Dedifferentiated amniotic fluid mesenchymal stem cell (primary cell): ENCODE measurements at regions not wholly inside any gene's neighbourhood (a gene's known extent, or its start where the extent isn't known, plus 50 kb on each side); places are given as distances from the start of the nearest gene placed in this dataset.
A peak's percentile ranks its signal among the peaks of the same experiment; 100 is the strongest.

Source experiments
- DNase-seq: peaks from one replicate; pipeline ENCODE4 v3.0.0-alpha.2; 2016; ENCODE audit errors: extremely low spot score

- no peak for DNase-seq
These were observed 157.7 kb upstream of the NR3C1 start for GRCh38 chr5:143561219-143561618.

GRCh38 chr5:143560378-143560777, 156.9 kb upstream of the NR3C1 start:
- no peak for DNase-seq

GRCh38 chr5:143559586-143560109, 156.2 kb upstream of the NR3C1 start:
- DNase-seq: no peak

DNA sequence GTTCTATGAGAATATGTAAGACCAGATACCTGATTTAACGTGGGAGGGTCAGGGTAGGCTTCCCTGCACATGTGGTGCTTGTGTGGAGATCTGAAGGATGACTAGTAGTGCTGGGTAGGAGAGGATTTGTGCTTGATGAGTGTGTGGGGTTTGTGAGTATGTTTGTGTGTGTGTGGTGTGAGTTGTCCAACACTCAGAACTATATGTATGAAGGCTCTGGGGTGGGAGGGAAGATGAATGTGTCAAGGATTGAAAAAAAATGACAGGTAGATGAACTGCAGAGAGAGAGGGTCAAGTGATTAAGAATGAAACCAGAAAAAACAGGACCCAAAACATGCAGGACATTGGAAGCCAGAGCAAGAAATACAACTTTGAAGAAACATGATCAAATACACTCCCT, 154.6 kb upstream of the NR3C1 start:
- DNase-seq: no peak

DNA sequence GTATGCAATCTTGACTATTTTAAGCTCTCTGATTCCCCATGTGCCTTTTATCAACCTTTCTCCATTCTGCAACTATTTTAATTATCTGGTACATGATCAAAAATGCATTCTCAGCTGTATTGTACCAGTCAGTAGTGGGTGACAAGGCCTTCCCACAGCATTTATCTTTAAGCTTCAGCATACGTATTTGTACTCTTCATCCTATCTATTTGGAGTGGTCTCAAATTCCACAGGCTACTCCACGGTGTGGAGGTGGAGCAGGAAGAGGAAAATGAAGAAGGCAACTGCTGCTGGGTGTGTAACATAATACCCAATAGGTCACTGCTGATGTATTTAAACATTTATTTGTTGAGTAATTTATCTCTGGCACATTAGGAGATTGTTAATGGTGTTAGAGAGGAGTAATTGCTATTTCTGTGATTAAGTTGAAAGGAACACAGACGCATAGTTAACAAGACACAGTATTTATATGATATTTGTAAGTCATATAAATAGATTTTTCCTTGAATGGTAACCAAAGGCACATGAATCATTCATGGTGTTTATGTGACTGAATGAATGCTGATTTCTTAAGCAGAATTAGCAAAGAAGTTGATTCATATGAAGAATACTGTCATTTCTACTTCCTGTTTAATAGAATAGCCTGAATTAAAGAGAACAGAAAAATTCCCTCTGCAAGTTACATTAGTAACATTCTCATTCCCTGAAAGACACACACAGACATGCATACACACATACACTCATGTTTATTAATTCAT, 153.8 kb upstream of the NR3C1 start:
- DNase-seq: no peak

GRCh38 chr5:143554918-143555477, 151.5 kb upstream of the NR3C1 start:
- no peak for DNase-seq

DNA sequence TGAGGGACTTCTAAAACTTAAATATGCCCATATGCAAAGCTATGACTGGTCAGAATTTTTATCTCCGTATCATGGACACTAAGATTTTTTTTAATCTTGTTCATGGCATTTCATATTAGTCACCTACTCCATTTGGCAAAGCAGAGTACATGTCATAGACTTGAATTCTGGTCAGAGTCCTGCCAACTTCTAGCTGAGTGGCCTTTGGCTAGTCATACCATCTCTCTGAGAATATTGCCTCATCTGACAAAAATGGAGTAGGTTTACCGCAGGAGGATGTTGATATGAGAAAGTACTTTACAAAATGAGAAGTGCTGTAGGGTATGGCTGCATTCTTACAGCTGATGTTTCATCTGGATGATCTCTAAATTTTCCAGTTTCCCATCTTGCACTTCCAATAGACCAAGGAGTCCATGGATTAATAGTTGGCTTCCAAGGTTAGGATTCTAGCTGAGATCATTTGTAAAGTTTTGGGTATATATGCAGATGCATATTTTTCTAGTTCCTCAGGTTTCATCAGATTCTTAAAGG, 150.8 kb upstream of the NR3C1 start:
- DNase-seq: peak; percentile 97

DNA sequence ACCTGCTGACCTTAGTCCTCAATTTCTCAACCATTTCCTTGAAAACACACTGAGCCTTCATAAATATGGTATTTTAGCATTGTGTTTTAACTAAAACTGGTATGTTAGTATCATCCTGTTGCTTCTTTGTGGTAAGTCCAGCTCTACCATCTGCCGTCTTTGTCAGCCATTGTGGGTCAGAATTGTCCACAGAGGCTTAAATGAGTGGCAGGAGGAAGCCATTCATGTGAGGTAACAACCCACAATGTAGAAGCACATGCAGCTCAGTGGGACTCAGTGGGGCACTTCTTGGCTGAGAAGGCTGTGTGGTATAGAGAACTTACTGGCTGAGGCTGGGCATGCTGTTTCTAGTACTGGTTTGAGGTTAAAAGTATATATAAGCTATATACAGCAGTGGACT, 149.2 kb upstream of the NR3C1 start:
- DNase-seq: no peak

- no peak for DNase-seq
These were observed 148.3 kb upstream of the NR3C1 start for GRCh38 chr5:143551820-143552251.

- DNase-seq: no peak
These were observed 147.6 kb upstream of the NR3C1 start for GRCh38 chr5:143550986-143551630.

DNA sequence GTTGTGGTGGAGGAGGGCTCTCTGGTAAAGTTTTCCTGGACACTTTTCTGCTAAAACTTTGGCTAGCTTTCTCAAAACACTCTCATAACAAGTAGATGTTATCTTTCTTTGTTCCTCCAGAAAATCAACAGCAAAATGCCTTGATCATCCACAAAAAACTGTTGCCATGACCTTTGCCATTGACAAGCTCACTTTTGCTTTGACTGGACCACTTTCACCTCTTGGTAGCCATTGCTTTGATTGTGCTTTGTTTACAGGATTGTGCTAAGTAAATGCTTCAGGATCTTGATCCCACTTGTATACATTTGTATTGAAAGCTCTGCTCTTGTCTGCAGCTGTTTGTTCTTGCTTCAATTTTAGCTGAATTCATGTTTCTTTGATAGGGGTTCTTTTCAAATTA, 143.9 kb upstream of the NR3C1 start:
- DNase-seq: no peak

GRCh38 chr5:143546394-143546793, 142.9 kb upstream of the NR3C1 start:
- DNase-seq: no peak

- no peak for DNase-seq
These were observed 141.1 kb upstream of the NR3C1 start for GRCh38 chr5:143544606-143545005.

DNA sequence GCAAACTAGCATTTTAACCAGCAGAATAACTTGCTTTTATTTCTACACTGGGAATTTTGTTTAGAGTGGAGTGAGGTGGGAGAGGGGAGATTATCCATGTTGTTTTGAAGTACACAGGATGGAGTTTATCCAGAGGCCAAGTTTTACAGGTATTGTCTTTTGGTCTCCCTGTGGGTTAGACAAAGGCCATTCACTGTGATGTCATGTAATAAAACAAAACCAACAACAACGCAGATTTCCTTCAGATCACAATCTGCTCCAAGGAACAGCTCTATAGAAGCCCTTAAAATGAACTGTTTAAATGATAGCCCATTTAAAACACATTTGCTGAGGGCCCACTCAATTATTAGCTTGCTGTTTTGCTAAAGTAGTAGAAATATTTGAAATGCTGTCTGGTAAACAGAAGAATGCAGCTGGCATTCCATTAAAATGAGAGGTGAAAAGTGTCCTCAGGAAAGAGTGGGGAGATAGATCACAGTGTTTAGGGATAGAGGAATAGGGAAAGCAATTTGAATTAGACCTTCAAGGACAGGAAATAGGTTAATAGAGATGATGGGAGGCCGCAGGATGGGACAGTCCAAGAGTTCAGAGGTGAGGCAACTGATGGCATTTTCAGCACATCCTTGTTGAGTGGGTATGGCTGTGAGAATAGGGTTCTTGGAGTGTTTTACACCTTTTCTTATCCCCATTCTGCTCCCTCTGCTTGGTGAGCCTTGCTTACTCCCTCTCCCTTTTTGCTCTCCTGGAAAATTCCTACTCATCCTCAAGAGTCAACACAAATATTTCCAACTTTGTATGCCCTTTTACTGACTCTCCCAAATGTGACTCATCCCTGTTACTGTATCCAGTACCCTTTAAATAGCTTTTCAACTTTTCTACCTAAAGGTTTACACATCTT, 140.1 kb upstream of the NR3C1 start:
- DNase-seq: no peak

- no peak for DNase-seq
These were observed 139.3 kb upstream of the NR3C1 start for GRCh38 chr5:143542798-143543144.

DNA sequence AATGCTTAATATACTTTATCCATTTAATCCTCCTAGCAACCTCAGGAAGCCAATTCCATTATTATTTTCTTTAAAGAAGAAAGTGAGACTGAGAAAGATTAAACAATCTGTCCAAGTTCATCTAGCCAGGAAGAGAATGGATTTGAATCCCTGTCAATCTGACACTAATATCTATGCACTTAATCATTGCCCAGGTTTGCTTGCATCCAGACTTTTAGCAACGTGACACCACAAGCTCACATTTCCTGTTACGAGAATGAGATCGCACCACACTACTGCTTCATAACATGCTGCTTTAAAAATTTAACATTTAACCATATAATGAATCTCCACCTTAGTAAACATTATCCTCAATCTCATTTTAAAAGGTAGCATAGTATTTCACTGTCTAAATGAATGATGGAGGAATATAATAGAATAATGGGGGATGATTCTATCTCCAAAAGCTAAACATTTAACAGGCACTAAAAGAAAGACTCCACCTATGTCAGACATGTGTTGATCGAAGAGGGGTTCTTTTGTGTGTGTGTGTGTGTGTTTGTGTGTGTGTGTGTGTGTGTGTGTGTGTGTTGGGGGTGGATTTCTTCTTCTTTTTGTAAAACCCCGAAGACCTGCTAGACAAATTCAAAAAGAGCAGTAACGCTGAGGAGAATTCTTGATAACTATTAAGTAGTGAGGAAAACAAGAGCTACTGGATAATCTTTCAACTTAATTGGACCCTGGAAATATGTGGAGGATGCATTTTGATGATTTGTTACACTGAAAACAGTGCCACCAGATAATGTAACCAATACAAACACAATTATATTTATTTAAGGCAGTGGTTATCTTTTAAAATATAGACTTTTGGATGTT, 138.7 kb upstream of the NR3C1 start:
- DNase-seq: no peak

DNA sequence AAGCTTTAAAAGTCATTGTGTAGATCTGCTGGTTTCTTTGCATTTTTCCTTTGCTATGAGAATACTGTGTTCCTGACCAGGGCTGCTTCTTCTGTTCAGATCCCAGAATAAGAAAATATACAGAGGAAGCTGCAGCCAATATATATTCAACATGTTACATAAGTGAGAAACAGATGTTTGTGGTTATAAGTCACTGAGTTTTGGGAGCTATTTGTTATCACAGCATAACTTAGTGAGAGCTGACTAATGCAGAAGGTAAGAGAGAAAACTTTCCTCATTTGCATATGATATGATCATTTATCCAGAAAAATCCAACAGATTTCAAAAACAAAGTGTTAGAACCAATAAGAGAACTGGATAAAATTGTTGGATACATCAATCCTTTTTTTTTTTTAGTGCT, 136.3 kb upstream of the NR3C1 start:
- DNase-seq: no peak

DNA sequence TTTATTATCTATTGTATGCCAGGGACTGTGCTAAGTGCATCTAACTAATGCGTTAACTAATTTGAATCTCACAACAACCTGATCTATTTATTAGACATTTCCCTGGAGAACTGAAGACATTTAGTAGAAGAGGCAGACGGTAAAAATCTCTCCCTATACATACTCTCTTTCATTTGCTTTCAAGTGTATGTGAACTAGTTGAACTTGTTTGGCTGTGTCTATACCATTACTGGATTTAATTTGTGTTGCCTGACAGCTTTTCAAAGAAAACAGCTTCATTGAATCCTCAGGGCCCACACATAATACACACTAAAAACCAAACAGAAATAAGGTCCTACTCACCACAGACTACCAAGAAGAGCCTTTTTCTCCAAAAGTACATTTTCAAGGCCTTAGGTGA, 133.6 kb upstream of the NR3C1 start:
- DNase-seq: no peak

GRCh38 chr5:143536364-143536763, 132.9 kb upstream of the NR3C1 start:
- peak; percentile 88 for DNase-seq

DNA sequence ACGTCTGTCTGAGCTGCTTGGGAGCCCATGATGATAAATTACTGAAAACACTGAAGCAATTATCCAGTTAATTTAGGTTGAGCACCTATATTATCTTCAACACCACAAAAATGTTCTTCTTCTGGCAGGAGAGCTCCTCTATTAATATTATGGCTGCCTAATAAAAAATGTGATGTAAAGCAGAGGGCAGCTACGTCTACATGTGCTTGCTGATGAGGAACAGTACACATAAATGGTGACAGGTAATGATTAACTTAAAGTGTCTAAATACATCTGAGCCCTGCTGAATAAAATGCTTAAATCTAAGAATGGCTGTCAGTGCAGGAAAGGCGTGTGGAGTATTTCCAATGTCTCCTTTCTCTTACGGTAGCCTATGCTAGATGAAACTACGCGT, 131.3 kb upstream of the NR3C1 start:
- DNase-seq: no peak
